GM21576 (cell line): ENCODE measurements at regions not wholly inside any gene's neighbourhood (a gene's known extent, or its start where the extent isn't known, plus 50 kb on each side); places are given as distances from the start of the nearest gene placed in this dataset.
"Not testable (repeated sequence)": the region's sequence is repeated elsewhere in the genome, so short reads cannot be mapped to it uniquely, and the experiment has no call there.

Experiments used
- ATAC-seq: cut with Tn5 transposase; IDR thresholded peaks from one replicate; pipeline ENCODE4 v1.9.1; 2021; ENCODE audit warnings: mild to moderate bottlenecking, moderate library complexity; ENCODE audit not compliant: unreplicated experiment

DNA sequence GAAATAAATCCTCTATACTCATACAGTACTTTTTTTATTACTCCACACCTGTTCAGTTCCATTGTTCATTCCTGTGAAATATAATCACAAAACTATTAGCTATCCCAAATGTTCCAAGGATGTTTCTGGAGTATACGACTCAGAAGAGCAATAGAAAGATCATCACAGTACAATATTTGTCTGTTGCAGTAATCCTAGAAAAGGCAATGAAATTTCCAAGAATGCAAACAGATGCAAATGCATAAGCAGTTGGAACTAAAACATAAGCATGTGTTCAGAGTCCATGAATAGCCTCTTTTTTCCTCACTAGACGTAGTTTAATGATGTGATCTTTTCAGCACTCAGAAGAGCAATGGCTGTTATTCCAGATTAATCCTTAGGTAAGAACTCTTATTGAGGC, 55.2 kb downstream of the RTL3 start:
- no peak for ATAC-seq

DNA sequence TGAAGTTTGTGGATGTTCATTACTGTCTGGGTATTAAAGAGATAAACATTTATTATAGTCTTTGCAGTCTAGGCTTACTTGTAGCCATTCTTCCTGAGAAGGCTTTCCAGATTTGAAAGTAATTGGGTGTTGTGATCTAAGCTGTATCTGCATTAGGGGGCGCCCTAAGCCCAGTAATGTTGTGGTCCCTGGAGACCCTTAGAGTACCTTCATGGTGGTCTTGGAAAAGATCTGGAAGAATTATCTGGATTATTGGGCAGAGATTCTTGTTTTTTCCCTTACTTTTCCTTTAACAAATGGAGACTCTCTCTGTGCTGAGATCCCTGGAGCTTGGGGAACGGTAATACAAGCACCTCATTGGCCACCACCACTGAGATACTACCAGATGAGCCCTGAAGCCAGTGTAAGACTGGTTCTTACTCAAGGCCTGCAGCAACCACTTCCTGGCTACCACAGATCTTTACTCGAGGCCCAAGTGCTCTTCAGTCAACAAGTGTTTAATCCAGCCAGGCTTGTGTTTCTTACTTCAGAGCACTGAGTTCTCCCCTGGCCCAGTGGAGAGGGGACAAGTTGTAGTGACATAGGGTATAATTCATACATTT, 63.1 kb downstream of the RTL3 start:
- ATAC-seq: no peak

DNA sequence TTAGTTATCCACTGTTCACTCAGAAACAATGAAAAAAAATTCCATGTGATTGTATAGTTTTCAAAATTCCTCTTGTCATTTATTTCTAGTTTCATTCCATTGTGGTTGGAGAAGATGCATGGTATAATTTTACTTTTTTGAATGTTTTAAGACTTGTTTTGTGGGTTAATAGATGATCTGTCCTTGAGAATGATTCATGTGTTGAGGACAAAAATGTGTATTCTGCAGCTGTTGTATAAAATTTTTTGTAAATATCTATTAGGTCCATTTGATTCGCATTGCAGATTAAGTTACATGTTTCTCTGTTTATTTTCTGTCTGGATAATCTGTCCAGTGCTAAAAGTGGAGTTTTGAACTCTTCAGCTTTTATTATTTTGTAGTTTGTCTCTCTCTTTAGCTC, 65.4 kb downstream of the RTL3 start:
- no peak for ATAC-seq

DNA sequence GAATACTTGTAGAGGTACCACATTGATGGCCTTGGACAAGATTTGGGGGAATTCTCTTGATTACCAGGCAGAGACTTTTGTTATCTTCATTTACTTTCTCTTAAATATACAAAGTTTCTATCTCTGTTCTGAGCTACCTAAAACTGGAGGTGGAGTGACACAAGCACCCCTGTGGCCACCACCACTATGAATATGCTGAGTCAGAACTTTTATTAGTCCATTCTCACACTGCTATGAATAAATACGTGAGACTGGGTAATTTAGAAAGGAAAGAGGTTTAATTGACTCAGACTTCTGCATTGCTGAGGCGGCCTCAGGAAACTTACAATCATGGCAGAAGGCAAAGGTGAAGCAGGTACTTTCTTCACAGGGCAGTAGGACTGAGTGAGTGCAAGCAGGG, 67.1 kb downstream of the RTL3 start:
- ATAC-seq: no peak

DNA sequence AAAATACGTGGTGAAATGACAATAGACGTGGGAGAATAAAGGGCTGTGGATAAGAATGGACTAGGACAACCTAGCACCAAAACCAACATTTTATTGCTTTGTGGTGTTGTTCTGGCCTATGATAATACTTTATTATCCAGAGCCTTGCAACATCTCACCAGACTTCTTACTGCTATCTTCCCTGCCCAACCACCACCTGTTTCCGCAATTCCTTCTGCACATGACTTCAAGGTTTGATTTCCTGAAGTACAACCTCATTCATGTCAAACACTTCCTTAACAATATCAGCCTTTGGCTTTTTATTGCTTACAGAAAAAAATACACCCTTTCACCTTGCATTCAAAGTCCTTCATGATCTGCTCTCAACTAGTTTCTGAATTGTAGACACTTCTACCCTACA, 84.8 kb downstream of the RTL3 start:
- no peak for ATAC-seq

DNA sequence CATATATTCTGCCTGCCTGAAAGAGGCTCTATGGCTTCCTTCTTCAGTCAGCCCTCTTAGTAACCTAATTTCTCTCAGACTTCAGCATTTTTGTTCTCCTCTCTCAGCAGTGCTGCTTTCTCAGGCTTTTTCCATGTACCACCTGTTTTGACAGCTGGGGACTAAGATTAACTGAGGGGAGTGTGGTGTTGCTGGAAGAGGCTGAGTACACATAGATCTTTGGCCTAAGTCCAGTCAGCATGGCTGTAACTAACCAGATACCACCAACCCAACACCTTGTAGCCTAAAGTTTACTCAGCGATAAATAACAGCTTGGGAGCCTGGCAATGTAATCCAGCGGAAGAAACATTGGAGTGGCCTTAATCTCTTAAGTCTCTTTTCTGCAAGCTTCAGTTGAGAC, 85.5 kb downstream of the RTL3 start:
- no peak for ATAC-seq

DNA sequence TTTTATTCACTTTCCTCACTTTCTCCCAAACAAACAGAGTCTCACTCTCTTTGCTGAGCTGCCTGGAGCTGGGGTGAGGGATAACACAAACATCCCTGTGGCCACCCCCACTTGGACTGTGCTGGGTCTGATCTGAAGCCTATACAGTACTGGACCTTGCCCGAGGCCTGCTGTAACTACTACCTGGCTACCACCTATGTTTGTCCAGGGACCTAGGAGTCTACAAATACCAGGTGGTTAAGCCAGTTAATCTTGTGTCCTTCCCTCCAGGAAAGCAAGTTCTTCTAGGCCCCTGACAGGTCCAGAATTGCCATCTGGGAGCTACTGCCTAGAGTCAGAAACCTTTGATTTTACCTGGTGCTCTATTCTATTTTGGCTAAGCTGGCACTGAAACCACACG, 87.3 kb downstream of the RTL3 start:
- ATAC-seq: no peak

DNA sequence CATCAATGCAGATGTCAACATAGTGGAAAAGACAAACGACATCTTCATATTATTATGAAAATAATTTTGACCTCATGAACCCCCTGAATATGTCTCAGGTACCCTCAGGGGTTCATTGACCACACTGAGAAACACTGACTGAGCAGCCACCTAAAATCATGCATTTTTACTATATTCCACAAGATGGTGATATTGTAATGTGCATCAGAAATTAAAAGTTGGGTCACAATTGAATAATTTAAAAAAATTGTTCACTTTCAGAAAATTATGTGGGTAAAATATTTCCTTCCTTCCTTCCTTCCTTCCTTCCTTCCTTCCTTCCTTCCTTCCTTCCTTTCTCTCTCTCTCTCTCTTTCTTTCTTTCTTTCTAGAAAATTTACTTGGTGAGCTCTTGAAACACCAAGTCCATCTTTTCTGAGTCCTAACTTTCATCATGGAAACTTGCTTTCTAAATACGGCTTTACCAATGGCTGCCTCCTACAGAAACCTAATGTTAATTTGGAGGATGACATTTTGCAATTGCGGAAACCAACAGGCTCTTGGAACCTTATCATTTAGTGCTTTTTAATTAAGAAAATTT, 103.6 kb downstream of the RTL3 start:
- no peak for ATAC-seq

DNA sequence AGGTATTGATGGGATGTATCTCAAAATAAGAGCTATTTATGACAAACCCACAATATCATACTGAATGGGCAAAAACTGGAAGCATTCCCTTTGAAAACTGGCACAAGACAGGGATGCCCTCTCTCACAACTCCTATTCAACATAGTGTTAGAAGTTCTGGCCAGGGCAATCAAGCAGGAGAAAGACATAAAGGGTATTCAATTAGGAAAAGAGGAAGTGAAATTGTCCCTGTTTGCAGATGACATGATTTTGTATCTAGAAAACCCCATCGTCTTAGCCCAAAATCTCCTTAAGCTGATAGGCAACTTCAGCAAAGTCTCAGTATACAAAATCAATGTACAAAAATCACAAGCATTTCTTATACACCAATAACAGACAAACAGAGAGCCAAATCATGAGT, 106.5 kb downstream of the RTL3 start:
- ATAC-seq: not testable (repeated sequence)

DNA sequence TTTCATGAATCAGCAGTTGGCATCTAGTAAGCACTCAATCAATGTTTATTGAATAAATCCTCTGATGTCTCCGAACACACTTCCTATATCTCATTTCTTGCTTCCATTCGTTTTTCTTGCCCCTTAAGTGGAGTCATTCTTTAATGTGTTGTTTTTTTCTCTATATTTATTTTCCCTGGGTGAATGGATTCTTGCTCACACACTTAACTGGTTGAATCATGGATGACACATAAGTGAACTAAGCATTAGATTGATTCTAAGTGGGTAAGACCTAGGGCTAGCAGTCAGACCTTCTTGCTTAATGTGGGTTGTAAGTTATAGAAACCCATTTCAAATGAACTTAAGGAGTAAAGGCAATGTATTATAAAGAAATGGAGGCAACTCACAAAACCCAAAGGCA, 111.1 kb downstream of the RTL3 start:
- ATAC-seq: no peak

DNA sequence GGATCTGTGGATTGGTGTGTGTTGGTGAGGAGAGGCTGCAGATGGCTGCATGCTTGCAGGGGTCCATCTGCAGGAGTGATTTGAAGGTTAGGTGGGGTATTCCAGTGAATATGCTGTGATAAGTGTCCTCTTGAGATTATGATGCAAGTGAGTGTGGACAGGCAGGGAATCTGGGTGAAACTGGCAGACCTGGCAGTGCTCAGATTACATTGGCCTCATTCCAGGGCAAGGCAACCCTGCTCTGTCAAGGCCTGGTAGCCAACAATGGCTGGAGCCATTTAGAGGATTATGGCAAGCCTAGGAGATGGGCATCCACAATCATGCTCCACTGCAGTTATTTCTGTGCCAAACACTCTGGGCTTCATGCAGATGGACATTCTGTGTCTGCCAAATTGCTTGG, 113.9 kb downstream of the RTL3 start:
- ATAC-seq: no peak

DNA sequence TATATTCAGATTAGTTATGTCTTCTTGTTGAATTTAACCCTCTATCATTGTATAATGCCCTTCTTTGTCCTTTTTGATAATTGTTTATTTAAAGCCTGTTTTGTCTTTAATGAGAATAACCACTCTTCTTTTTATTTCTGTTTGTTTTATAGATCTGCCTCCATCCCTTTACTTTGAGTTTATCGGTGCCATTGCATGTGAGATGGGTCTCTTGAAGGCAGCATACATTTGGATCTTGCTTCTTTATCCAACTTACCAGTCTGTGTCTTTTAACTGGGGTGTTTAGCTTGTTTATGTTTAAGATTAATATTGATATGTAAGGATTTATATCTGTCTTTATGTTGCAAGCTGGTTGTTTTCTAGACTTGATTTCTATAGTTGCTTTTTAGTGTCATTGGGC, 115.8 kb downstream of the RTL3 start:
- ATAC-seq: no peak

DNA sequence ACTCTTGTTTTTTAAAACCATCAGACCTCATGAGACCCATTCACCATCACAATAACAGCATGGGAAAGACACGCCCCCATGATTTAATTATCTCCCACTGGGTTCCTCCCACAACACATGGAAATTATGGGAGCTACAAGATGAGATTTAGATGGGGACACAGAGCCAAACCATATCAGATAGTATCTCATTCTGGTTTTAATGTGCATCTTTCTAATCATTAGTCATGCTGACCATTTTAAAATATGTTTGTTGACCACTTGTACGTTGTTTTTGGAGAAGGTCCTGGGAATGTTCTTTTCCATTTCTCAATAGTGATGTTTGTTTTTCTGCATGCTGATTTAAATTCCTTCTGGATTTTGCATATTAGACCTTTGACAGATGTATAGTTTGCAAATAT, 119.0 kb downstream of the RTL3 start:
- ATAC-seq: no peak

DNA sequence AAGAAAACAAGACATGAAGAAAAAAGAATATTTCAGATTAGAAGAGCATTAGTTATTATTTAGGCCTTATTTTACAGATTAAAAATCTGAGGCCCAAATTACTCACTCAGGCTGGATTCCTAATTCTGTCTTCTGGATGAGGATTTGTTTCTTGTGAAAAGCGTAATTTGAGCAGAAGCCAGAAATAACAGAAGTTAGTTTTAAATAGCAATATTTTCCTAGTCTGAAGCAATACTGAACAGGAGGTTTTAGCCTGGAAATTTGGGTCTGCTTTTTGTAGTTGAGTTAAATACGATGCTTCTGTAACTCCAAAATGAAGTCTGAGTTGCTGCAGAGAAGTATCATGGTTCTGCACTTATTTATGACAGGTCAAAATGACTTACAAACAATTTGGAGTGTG, 124.9 kb downstream of the RTL3 start:
- ATAC-seq: no peak

DNA sequence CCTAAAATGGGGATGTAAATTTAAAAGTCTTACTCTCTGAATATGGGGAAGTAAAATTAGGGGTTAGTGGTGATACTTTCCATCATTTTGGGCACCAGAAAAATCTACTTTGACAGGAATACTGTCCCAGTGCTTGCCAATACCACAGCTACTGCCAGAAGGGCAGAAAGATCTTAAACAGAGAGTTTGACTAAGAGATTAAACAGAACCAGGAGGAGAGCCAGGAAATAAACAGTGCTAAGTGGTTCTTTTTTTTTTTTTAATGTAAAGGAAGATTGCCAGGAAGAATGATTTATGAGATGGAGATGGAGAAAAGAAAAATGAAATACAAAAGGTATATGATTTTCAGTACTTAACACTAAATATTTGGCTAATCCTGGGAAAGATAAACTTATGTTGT, 126.8 kb downstream of the RTL3 start:
- ATAC-seq: no peak

DNA sequence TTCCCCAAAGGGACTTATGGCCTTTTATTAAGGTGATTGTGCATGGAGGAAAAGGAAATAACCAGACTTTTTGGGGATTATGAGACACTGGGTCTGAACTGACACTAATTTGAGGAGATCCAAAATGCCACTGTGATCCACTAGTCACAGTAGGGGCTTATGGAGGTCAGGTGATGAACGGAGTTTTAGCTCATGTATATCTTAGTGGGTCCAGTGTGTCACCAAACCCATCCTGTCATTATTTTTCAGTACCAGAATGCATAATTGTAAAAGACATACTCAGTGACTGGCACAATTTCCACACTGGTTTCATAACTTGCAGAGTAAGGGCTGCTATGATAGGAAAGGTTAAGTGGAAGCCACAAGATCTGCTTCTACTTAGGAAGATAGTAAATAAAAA, 131.3 kb downstream of the RTL3 start:
- no peak for ATAC-seq

DNA sequence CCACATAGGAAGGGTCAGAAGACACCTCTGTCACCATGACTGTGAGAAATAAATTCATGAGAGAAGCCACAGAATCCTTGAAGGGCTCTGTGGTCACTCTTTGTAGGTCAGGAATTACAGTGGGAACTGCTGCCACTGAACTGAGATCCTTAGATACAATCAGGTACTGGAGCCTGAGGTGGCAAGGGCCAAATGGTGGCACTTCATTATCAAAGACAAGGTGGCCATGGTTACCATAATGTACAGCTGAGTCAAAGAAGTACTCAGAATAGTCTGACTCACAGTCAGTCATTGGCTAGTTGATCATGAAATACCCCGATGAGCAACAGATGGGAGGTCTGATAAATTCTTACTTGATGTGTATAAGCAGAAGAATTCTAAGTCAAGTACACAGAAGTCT, 131.9 kb downstream of the RTL3 start:
- no peak for ATAC-seq

DNA sequence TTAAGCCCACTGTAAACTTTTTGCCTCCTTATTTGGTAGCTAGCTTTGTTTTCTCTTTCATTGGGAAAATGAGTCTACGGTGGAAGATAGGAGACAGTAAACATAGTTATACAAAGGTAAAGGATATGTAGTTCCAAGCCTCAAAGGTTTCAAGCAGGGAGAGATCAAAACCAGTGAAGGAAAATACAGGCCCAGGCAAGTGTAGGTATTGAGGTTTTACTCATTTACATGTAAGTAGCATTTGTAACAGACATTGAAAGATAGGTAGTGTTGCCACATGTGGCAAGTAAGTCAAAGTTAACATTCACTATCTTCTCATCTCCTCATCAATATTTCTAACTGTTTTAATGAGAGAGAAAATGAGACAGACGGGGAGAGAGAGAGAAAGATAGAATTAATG, 136.5 kb downstream of the RTL3 start:
- no peak for ATAC-seq

DNA sequence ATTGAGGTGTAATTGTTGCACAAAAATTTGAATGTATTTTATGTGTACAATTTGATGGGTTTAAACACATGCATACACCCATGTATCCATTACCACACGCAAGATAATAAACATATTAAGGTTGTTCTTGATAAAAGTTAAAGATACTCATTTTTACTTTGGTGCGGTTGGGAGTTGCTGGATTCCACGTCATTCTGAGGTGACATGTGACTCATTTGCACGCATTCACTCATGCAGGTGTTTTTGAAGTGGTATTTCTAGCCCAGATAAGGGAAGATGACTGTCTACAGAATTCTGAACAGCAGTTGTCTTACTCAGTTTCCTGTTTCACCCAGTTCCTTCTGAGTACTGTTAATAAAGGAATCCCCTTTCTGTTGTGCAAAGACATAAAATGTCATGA, 142.0 kb downstream of the RTL3 start:
- peak; percentile 85 for ATAC-seq

DNA sequence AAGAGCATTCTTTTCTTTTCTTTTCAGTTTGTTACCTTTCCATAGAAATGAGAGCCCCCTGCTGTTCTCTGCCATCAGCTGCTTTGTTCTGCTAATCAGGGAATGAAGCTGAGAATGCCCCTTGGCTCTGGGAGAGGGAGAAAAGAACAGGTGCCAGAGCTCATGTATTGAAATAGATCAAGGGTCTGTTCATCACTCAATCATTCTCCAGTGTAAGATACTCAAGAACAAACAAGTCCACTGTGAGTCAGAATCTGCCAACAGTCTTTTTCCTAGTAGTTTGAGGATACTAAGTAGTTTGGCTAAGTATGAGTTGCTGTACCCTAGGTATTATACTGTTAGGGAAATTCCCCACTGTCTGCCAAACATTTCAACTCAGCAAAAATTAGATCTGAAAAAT, 144.3 kb downstream of the RTL3 start:
- no peak for ATAC-seq

DNA sequence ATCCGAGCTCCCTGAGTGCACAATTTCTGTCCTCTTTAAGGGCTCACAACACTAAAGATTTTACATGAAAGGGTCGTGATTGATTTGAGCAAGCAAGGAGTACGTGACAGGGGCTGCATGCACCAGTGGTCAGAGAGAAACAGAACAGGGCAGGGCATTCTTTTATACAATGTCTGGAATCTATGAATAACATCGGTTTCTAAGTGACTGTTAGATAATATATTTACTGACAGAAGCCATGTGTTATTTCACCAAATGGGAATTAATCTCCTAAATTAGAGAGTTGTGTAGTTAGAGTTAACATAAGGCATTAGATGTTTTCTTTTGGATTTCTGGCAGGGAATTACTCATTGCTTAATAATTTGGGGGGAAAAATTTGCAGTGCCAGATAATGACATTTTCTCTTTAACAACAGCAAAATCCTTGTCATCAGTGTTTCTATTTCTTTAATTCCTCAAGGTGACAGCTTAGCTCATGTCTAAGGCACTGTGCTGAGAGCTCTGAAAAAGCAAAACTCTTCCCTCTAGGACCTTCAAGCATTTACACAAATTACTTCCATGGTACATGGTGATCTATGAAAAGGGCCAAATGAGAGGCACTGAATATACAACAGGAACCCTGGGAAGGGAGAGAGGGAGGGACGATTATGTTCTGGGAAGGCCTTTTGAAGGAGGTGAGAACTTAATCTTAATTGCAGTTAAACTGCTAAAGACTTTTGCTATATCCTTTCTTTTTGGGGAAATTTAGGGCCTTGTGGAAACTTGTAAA, 145.0 kb downstream of the RTL3 start:
- no peak for ATAC-seq

DNA sequence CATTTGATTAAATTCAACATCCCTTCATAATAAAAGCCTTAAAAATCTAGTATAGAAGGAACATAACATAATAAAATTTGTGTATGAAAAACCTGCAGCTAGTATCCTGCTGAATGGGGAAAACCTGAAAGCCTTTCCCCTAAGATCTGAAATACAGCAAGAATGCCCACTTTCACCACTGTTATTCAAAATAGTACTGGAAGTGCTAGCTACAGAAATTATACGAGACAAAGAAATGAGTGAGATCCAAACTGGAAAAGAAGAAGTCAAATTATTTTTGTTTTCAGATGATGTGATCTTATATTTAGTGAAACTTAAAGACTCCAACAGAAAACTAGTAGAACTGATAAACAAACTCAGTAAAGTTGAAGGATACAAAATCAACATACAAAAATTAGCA, 152.9 kb downstream of the RTL3 start:
- ATAC-seq: no peak

DNA sequence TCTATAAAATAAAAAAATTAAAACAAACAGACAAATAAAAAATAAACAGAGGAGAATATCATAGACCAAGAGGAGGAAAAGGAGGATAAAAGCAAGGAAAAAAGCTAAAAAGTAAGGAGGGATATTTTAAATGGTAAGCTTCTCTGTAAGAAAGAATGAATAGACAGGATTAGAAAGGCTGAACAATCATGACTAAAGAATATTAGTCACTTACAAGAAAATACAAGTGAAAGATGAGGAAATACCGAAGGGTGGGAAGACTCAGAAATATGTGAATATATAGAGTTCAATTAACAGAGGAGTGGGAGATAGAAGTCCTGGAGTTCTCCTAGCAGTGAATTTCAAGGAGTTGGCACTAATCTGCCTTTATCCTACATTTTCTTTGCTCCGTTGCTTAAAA, 162.6 kb downstream of the RTL3 start:
- ATAC-seq: no peak
